ENCODE measurements at regions not wholly inside any gene's neighbourhood (a gene's known extent, or its start where the extent isn't known, plus 50 kb on each side); places are given as distances from the start of the nearest gene placed in this dataset.

DNA sequence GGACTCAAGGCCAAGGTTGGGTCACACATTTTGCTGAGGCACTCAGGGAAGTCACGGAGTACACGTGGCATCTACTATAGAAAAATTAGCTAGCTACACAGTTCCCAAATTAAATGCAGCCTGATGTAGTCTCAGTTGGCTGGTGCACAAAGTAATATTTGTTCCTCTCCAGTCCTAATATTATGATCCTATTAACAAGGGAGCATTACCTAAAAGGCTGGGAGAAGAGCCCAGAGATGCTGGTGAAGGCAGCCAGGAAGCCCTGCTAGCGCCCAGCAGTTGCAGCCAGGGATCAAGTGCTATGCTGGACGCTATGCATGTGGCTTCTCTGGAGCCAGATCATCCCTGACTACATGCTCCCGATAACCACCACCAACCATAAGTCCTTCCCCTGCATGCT, 88.0 kb upstream of the GSC start:
- TF ChIP-seq, protein P1, sequence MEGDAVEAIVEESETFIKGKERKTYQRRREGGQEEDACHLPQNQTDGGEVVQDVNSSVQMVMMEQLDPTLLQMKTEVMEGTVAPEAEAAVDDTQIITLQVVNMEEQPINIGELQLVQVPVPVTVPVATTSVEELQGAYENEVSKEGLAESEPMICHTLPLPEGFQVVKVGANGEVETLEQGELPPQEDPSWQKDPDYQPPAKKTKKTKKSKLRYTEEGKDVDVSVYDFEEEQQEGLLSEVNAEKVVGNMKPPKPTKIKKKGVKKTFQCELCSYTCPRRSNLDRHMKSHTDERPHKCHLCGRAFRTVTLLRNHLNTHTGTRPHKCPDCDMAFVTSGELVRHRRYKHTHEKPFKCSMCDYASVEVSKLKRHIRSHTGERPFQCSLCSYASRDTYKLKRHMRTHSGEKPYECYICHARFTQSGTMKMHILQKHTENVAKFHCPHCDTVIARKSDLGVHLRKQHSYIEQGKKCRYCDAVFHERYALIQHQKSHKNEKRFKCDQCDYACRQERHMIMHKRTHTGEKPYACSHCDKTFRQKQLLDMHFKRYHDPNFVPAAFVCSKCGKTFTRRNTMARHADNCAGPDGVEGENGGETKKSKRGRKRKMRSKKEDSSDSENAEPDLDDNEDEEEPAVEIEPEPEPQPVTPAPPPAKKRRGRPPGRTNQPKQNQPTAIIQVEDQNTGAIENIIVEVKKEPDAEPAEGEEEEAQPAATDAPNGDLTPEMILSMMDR (IDR thresholded peaks at IDR 0.05), result no peak
- no peak for TF ChIP-seq TCF7L2 (IDR thresholded peaks at IDR 0.05; ENCODE audit: low read depth, low read length)
- TF ChIP-seq REST (IDR thresholded peaks at IDR 0.05; ENCODE audit: insufficient read depth in 1 of 2, low read depth in 2 of 2, low read length in 1 of 2), result no peak
